Upper lobe of left lung (tissue), 6 donors: ENCODE measurements at regions not wholly inside any gene's neighbourhood (a gene's known extent, or its start where the extent isn't known, plus 50 kb on each side); places are given as distances from the start of the nearest gene placed in this dataset.

Experiments
- ATAC-seq, 2 donors: fragments of 200-7000 bp; cut with Tn5 transposase; one replicate each; pipeline ENCODE4 v1.9.1; 2022; ENCODE audit warnings: mild to moderate bottlenecking in 2 of 2, moderate library complexity in 2 of 2; ENCODE audit not compliant: low FRiP score in 2 of 2
- DNase-seq, 2 donors: peaks; one replicate each; pipeline ENCODE4 v3.0.0-alpha.2; 2019 to 2020
- H3K27ac ChIP-seq, 4 donors: fragments of 200-600 bp; sonication (generic); one replicate each; pipeline ENCODE4 v1.5.1; 2016 to 2019
- H3K27me3 ChIP-seq, 4 donors: fragments of 200-600 bp; sonication (generic); one replicate each; pipeline ENCODE4 v1.5.1; 2017 to 2019
- H3K36me3 ChIP-seq, 4 donors: fragments of 200-600 bp; sonication (generic); one replicate each; pipeline ENCODE4 v1.5.1; 2016 to 2019
- H3K4me1 ChIP-seq, 4 donors: fragments of 200-600 bp; sonication (generic); one replicate each; pipeline ENCODE4 v1.5.1; 2018 to 2019
- H3K4me3 ChIP-seq, 4 donors: fragments of 200-600 bp; sonication (generic); one replicate each; pipeline ENCODE4 v1.5.1; 2017 to 2019; ENCODE audit warnings: mild to moderate bottlenecking in 2 of 4, moderate library complexity in 1 of 4
- H3K9me3 ChIP-seq, 4 donors: fragments of 200-600 bp; sonication (generic); one replicate each; pipeline ENCODE4 v1.5.1; 2018 to 2019
- EP300 ChIP-seq, 4 donors: sonication (generic); formaldehyde crosslinking; IDR thresholded peaks; one replicate each; pipeline ENCODE4 v1.5.1; 2017; ENCODE audit warnings: antibody characterized with exemption in 4 of 4, control low read depth in 2 of 4
- POLR2A ChIP-seq, 4 donors: fragments of 450-650 bp; IDR thresholded peaks; one replicate each; pipeline ENCODE4 v1.5.1; 2016 to 2017; ENCODE audit warnings: antibody characterized with exemption in 4 of 4, mild to moderate bottlenecking in 2 of 4
- POLR2AphosphoS5 ChIP-seq, 2 donors: sonication (generic); formaldehyde crosslinking; IDR thresholded peaks; one replicate each; pipeline ENCODE4 v1.5.1; 2017; ENCODE audit warnings: antibody characterized with exemption in 2 of 2
- WGBS, 2 donors: methylation state at CpG; one replicate each; pipeline ENCODE4 v1.1.5; 2017 to 2018; 5-methylcytosine and 5-hydroxymethylcytosine counted together
- TF ChIP-seq, protein P1 (sequence below), 6 experiments: fragments of 450-650 bp in 4 of 6; fragments of 200-600 bp in 2 of 6; sonication (generic) in 2 of 6; IDR thresholded peaks; one replicate each; pipeline ENCODE4 v1.5.1; 2016 to 2019; ENCODE audit warnings: antibody characterized with exemption in 6 of 6
- donor health status: DM: no; HTN: no; CAD: no; lungs with moderate emphysema.
- donor health status: DM: no; HTN: yes; CAD: no; lungs with severe emphysema.

DNA sequence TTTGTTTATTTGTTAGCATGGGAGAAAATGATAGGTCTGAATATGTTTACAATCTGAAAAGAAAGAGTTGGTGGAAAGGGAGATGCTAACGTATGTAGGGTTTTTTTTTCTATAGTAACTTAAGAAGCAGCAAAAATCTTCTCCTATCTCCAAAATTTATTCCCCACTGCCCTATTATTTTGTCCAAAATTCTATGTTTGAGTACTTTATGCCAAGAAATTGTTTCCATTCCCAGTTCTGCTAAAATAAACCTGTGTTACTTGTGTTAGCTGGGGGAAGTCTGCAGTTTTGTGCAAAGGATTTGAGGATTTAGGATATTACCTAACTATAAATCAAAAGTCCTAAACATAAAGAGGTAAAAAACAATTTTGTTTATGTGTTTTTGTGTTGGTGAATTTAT is 2770.4 kb upstream of the PCDH20 start:
- Histone ChIP-seq H3K36me3 (no peaks in the 10 kb centered on the region), H3K27me3 (no peaks in the 10 kb centered on the region), H3K9me3 (no peaks in the 10 kb centered on the region), H3K4me1 (no peaks in the 10 kb centered on the region), H3K4me3 (no peak overlapping the region), H3K27ac (no peak overlapping the region)
- WGBS, 2 donors = 67 to 70% methylated on average over 1 of the region's 1 CpG
- DNase-seq (no peak), ATAC-seq (no peak)
- TF ChIP-seq POLR2AphosphoS5 (IDR thresholded peaks at IDR 0.05) = no peak
- TF ChIP-seq POLR2A (IDR thresholded peaks at IDR 0.05) = no peak
- TF ChIP-seq EP300 (IDR thresholded peaks at IDR 0.05) = no peak
- TF ChIP-seq, protein P1, sequence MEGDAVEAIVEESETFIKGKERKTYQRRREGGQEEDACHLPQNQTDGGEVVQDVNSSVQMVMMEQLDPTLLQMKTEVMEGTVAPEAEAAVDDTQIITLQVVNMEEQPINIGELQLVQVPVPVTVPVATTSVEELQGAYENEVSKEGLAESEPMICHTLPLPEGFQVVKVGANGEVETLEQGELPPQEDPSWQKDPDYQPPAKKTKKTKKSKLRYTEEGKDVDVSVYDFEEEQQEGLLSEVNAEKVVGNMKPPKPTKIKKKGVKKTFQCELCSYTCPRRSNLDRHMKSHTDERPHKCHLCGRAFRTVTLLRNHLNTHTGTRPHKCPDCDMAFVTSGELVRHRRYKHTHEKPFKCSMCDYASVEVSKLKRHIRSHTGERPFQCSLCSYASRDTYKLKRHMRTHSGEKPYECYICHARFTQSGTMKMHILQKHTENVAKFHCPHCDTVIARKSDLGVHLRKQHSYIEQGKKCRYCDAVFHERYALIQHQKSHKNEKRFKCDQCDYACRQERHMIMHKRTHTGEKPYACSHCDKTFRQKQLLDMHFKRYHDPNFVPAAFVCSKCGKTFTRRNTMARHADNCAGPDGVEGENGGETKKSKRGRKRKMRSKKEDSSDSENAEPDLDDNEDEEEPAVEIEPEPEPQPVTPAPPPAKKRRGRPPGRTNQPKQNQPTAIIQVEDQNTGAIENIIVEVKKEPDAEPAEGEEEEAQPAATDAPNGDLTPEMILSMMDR (IDR thresholded peaks at IDR 0.05) = no peak

DNA sequence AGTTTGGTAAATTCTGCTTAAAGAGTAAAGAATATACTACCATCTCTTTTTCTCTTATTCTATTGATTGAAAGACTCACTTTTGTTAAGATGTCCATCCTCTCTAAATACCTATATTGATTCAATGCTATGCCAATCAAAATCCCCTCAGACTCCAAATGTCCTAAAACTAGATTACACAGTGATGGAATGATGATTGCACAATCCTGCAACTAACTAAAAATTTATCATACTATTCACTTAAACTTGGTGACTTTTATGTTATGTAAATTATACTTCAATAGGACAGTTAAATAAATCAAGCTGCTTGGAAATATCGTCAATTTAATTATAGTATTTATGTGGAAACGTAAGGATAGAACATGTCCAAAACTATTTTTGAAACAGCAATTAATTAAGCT is 2765.1 kb upstream of the PCDH20 start:
- DNase-seq (no peak), ATAC-seq (no peak)
- no peak overlapping the region for H3K4me3 ChIP-seq
- H3K36me3 ChIP-seq = no peaks in the 10 kb centered on the region
- no peaks in the 10 kb centered on the region for H3K27me3 ChIP-seq
- WGBS, 2 donors = 85 to 92% methylated on average over 2 of the region's 2 CpGs
- H3K4me1 ChIP-seq = no peaks in the 10 kb centered on the region
- no peaks in the 10 kb centered on the region for H3K9me3 ChIP-seq
- no peak for TF ChIP-seq EP300 (IDR thresholded peaks at IDR 0.05)
- no peak for TF ChIP-seq POLR2AphosphoS5 (IDR thresholded peaks at IDR 0.05)
- no peak for TF ChIP-seq POLR2A (IDR thresholded peaks at IDR 0.05)
- TF ChIP-seq, protein P1 (IDR thresholded peaks at IDR 0.05) = no peak
- no peak overlapping the region for H3K27ac ChIP-seq

DNA sequence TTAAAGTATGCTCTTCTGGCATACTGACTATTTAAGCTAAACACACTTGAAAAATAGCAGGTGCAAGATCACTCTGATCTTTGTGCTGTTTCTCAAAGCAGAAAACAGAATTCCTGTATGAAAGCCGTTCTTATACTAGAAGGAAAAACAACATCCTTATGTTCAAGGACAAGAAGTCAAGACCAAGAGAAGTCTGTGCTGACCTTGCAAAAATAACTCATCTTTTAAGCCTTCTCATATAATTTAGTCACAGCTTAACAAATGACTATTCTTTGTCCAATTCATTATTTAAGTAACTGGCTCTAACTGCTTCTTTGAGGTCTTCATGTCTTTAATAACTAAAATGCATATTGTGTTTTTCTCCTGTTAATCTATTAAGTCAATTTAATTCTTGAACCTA is 2750.2 kb upstream of the PCDH20 start:
- Histone ChIP-seq H3K36me3 (no peaks in the 10 kb centered on the region), H3K27me3 (no peaks in the 10 kb centered on the region), H3K27ac (no peak overlapping the region), H3K4me3 (no peak overlapping the region), H3K4me1 (no peaks in the 10 kb centered on the region), H3K9me3 (no peaks in the 10 kb centered on the region)
- 23 to 50% methylated on average over 1 of the region's 1 CpG for WGBS, 2 donors
- TF ChIP-seq EP300 (IDR thresholded peaks at IDR 0.05) = no peak
- ATAC-seq = no peak
- DNase-seq = no peak

DNA sequence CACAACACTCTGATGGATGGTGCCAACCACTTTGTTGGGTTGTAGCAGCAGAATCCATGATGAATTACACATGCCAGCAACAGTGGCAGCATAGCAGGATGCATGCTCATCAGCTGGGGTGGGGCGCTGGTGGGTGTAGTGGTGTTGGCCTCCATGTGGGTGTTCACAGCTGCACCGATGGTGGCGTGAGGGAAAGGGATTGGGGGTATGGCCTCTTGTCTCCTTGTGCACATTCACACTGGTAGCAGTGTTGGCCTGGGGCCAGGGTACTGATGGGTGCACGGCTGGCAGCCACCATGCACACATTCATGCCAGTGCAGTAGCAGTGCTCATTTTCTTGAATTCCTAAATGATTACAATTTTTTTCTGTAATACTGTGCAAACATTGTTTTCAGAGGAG is 2748.8 kb upstream of the PCDH20 start:
- H3K27ac ChIP-seq = no peak overlapping the region
- ATAC-seq (no peak), DNase-seq (peak; percentile 1 to 18)
- no peaks in the 10 kb centered on the region for H3K36me3 ChIP-seq
- 89 to 92% methylated on average over 4 of the region's 4 CpGs for WGBS, 2 donors
- no peak overlapping the region for H3K4me3 ChIP-seq
- no peaks in the 10 kb centered on the region for H3K4me1 ChIP-seq
- TF ChIP-seq POLR2AphosphoS5 (IDR thresholded peaks at IDR 0.05) (no peak), EP300 (IDR thresholded peaks at IDR 0.05) (no peak), POLR2A (IDR thresholded peaks at IDR 0.05) (no peak)
- H3K27me3 ChIP-seq = no peaks in the 10 kb centered on the region
- H3K9me3 ChIP-seq = no peaks in the 10 kb centered on the region

DNA sequence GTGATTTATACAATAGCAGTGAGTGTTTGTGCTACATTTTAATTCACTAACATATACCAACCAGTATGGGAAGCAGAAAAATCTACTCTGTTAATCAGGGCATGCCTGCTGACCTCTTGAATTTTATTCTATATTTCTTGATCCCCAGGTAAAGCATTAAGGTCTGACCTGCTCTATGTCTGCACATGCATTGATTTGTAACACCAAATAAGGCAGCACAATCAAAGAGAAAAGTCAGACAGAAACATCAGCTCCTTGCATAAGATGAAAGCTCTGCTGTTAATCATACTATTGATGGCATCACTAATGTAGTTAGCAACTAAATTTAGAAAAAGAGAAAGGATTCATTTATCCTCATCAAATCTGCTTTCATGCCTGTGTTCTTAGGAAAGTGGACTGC is 2744.8 kb upstream of the PCDH20 start:
- Histone ChIP-seq H3K27ac (no peak overlapping the region), H3K36me3 (no peaks in the 10 kb centered on the region), H3K4me1 (no peaks in the 10 kb centered on the region), H3K9me3 (no peaks in the 10 kb centered on the region), H3K4me3 (no peak overlapping the region), H3K27me3 (no peaks in the 10 kb centered on the region)
- ATAC-seq = no peak
- no peak for DNase-seq
- TF ChIP-seq POLR2AphosphoS5 (IDR thresholded peaks at IDR 0.05) = no peak
- TF ChIP-seq, protein P1 (IDR thresholded peaks at IDR 0.05) = no peak
- no peak for TF ChIP-seq EP300 (IDR thresholded peaks at IDR 0.05)
- no peak for TF ChIP-seq POLR2A (IDR thresholded peaks at IDR 0.05)

DNA sequence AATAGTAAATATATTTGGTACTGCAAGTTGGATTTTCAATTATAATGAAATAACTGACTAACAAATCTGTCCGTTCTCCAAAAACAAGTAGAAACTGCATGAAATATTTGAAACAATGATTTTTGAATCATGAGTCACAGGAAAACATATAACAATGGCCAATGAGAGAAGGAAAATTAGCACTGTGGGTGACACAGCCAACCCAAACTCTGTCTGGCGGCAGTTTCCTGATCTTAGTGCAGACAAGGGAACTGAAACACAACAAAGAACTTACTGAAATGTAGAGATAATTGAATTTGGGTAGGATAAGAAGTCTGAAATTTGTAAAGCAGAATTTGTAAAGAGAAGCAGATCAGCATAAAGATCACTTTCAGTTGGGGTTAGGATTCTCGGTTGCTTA is 2743.3 kb upstream of the PCDH20 start:
- Histone ChIP-seq H3K9me3 (no peaks in the 10 kb centered on the region), H3K4me1 (no peaks in the 10 kb centered on the region), H3K4me3 (no peak overlapping the region), H3K36me3 (no peaks in the 10 kb centered on the region), H3K27me3 (no peaks in the 10 kb centered on the region), H3K27ac (no peak overlapping the region)
- 67 to 84% methylated on average over 3 of the region's 3 CpGs for WGBS, 2 donors
- ATAC-seq = no peak
- TF ChIP-seq EP300 (IDR thresholded peaks at IDR 0.05) = no peak
- no peak for TF ChIP-seq POLR2A (IDR thresholded peaks at IDR 0.05)
- TF ChIP-seq, protein P1 (IDR thresholded peaks at IDR 0.05) = no peak
- TF ChIP-seq POLR2AphosphoS5 (IDR thresholded peaks at IDR 0.05) = no peak
- no peak for DNase-seq
